NCI-H524 treated with DMSO at 0.1 percent for 48 hours (cell line): ENCODE measurements at regions not wholly inside any gene's neighbourhood (a gene's known extent, or its start where the extent isn't known, plus 50 kb on each side); places are given as distances from the start of the nearest gene placed in this dataset.
"Not testable (repeated sequence)": the region's sequence is repeated elsewhere in the genome, so short reads cannot be mapped to it uniquely, and the experiment has no call there.

Experiments
- DNase-seq: peaks from one replicate; lab custom pipeline; 2025; lab: John Stamatoyannopoulos, UW

- DNase-seq = no peak
These were observed 233.4 kb downstream of the SQOR start for GRCh38 chr15:45868109-45868691.

DNA sequence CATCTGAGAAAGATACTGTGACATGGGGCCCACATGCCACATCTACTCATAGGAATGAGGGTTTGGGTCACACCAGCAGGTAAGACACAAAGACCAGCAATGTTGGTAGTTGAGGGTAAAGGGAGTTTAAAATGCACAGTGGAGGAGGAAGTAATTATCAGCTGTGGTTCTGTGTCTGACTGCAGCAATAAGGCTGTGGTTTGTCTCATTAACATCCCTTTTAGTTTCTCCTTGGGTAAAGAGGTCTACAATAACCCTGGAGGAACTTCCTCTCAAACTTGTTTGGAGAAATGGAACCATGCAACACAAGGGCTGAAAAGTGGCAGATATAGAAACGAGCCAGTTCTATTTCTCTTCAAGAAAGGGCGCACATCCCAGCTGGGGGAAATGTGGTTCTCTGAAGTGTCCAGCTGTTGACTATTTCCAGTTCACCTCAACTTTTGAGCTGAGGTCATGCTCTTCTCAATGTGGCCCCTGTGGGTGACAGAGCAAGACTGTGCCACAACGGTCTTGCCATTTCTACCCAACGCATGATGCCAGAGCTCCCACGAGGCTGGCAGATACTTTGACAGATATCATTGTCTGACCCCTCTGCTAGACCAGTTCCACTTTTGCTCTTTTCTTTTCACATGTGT, 234.3 kb downstream of the SQOR start:
- no peak for DNase-seq

DNA sequence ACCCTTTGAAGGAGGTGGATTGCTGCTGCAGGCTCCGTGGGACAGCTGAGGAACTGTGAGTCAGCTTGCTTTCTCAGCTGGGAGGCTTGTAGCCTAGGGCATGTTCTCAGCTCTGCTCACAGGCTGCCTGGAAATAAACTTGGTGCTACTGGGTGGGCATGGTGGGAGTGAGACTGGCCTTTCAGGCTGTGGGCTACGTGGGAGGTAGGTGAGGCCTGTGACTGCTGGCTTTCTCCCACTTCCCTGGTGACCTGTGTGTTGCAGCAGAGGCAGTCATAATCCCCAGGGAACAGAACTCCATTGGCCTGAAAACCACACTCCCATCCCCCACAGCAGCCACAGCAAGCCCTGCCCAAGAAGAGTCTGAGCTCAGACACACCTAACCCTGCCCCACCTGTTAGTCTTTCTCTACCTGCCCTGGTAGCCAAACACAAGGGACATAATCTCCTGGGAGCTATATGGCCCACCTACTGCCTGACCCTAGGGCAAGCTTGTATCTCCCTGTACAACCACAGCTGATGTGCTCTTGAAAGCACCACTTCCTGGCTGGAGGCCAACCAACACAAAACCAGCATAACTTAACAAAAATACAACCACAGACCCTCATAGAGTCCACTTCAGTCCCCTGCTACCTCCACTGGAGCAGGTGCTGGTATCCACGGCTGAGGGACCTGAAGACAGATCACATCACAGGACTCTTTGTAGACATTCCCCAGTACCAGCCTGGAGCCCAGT, 236.5 kb downstream of the SQOR start:
- DNase-seq = no peak

DNA sequence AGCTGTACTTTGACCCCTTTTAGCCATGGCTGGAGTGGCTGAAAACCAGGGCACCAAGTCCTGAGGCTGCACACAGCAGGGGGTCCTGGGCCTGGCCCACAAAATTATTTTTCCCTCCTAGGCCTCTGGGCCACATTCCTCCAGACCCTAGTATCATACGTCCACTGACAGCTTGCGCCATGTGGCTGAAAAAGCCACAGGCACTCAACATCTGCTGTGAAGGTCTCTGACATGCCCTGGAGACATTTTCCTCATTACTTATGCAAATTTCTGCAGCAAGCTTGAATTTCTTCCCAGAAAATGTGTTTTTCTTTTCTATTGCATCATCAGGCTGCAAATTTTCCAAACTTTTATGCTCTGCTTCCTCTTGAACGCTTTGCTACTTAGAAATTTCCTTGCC, 239.0 kb downstream of the SQOR start:
- no peak for DNase-seq

DNA sequence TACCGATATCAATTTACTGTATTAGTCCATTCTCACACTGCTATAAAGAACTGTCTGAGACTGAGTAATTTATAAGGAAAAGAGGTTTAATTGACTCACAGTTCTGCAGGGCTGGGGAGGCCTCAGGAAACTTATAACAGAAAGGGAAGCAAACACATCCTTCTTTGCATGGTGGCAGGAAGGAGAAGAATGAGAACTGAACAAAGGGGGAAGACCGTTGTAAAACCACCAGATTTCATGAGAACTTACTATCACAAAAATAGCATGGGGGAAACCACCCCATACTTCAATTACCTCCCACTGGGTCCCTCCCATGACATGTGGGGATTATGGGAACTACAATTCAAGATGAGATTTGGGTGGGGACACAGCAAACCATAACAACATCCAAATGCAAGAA, 239.7 kb downstream of the SQOR start:
- not testable (repeated sequence) for DNase-seq

DNA sequence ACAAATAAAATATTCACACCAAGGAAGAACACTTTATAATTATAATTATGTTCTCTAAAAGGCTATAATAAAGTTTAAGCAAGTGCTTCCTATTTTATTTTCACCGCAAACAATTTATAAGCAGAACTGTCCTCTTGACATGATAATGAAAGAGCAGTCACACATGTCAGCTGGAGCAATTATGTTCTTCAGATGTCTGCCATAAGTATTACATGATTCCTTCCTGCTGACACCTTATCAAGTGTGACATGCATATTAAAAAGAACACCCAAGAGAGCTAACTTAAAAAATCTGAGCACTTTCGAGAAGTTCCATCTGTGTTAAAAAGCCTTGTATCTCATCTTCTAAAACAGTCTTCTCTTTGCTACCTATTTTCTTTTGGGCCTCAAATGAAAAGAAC, 249.5 kb downstream of the SQOR start:
- no peak for DNase-seq

GRCh38 chr15:45884755-45885445, 250.1 kb downstream of the SQOR start:
- no peak for DNase-seq

DNA sequence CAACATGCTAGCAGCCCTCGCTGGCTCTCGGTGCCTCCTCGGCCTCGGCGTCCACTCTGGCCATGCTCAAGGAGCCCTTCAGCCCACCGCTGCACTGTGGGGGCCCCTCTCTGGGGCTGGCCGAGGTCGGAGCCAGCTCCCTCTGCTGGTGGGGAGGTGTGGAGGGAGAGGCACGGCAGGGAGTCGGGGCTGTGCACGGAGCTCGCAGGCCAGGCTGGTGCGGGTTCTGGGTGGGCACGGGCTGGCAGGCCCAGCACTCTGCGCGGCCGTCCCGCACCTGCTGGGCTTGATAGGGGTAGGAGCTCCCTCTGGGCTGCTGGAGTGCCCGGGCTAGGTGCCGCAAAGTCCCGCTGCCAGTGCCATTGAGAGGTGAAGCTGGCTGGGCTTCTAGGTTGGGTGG, 251.0 kb downstream of the SQOR start:
- no peak for DNase-seq

DNA sequence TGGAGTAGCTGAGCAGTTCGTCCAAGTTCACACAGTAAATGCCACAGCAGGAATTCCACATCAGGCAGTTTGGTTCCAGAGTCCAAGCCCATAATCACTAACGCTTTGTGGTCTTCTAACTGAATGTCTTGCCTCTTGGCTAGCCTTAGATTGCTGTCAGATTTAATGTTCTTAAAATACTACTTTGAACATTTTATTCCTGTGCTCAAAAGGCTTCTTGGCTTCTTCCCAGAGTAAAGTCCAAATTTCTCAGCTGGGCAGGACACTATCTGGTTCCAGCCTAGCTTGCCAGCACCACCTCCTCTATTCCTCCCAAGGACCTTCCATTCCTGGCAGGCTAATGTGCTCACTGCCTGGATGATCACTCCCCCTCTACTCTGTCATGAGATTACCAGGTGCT, 256.9 kb downstream of the SQOR start:
- no peak for DNase-seq

DNA sequence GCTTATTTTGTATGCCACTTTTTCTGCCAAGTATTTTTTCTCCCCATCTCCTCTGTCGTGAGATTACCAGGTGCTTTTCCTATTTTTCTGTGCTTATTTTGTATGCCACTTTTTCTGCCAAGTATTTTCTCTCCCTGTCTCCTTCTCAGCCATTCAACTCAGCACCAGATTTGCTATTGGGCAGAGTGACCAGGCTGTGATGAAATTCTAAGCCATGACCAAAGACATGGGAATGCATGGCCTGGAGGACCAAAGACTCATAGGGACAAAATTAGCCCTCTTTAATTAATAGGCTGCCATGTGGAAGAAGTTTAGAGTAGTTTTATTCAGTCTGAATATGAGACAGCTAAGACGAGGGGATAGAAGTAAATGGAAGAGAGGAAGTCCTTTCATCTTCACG, 257.4 kb downstream of the SQOR start:
- DNase-seq = no peak

DNA sequence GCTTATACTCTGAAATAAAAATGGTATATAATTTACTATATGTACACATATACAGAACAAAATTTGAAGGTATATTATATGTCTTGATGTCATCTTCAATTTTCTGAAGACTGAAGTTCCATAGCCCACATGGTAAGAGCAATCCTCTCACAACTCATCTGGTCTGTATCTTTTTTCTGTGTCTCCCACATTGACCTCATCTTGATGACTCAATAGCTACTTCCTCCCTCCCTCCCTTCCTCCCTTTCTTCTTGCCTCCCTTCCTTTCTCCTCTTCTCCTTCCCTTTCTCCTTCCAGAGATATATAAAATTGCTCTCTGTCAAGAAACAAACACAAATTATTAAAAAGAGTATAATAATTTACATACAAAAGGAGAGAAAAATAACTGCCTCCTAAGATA, 268.5 kb downstream of the SQOR start:
- no peak for DNase-seq

GRCh38 chr15:45904019-45904418, 269.2 kb downstream of the SQOR start:
- no peak for DNase-seq

- no peak for DNase-seq
These were observed 271.4 kb downstream of the SQOR start for GRCh38 chr15:45906230-45906629.

DNA sequence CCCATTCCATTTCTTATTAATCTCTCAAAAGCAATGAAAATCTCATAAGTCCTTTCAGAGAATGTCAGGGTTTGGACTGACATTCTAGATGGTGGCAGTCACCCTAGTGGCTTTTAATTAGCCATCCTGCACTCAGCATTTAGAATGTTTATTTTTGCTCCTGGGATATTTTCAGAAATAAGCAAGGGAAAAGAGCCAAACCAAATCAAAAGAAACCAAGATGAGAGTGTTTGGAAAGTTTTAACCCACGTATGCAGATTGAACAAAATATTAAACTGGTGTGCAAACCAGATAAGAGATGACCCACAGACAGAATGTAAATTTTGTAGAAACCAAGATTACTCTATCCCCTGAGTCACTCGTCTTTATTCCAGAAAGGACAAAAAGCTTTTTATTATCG, 275.8 kb downstream of the SQOR start:
- DNase-seq = no peak

DNA sequence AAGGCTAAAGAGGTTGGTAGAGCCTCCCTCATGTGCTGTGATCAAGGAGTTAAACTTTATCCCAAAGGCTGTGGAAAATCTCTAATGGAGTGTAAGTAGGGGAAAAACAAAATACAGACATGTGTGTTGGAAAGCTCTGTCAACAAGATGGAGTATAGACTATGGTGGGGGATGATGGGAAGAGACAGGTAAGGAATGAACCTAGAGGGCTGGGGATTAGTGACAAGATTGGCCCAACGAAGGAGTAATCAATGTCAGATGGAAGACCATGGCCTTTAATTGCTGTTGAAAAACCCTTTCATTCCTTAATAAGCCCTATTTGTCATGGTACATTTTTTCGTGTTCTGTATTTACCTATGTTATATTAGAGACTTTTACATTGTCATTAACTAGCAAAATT, 278.6 kb downstream of the SQOR start:
- no peak for DNase-seq

DNA sequence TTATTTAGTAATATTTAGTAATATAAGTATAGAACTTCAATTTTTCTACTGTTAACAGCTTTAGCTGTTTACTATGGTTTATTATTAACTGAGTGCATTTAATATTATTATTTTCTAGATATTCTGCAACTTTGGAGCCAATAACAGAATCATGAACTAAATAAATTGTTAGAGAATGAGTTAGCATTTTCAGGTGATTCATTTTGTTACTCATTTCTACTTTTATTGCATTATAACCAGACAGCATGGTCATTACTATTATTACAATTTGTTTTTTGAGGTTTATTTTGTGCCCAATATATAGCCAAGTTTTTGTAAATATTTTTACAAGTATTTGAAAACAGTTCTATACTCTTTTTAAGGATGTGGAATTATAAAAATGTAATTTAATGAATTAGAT, 279.6 kb downstream of the SQOR start:
- DNase-seq = no peak

GRCh38 chr15:45918839-45919238, 284.0 kb downstream of the SQOR start:
- DNase-seq = no peak

DNA sequence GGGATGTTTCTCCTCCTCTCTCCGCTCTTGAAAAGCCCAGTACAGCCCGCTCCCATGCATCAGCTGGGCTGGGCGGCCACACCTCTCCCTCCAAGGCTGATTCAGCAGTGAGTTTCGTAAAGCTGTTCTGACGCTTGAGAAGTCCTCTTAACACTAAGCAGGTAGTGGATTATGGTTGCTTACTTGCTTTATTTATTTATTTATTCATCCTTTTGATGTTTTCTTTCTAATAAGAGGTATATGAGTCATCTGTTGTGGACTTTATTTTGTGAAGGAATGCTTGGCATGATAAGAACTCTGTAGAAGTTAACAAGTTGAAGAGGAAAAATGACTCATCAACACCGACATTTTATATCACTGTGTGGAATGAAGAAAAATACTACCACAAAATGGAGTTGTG, 285.0 kb downstream of the SQOR start:
- DNase-seq = no peak

GRCh38 chr15:45921376-45921775, 286.5 kb downstream of the SQOR start:
- DNase-seq = no peak

- DNase-seq = no peak
These were observed 287.1 kb downstream of the SQOR start for GRCh38 chr15:45921978-45922377.

- no peak for DNase-seq
These were observed 306.5 kb downstream of the SQOR start for GRCh38 chr15:45941367-45941766.

DNA sequence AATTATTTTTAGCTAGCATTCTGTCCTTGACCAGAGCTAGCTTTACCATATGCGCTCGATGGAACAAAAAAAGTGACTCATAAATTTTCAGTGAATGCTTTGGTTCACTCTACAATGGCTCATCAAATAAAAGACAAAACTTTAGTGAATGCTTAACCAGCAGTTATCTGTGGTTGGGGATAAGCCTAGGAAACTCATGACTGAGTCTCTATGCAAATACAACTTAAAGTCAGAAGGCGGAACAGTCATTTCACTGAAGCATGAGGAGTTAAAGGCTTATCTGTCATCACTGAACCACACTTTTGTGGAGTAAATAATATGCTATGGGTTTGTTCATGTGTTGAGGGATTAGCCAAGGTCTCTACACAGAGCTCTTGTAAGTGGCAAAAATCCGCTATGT, 308.4 kb downstream of the SQOR start:
- no peak for DNase-seq

DNA sequence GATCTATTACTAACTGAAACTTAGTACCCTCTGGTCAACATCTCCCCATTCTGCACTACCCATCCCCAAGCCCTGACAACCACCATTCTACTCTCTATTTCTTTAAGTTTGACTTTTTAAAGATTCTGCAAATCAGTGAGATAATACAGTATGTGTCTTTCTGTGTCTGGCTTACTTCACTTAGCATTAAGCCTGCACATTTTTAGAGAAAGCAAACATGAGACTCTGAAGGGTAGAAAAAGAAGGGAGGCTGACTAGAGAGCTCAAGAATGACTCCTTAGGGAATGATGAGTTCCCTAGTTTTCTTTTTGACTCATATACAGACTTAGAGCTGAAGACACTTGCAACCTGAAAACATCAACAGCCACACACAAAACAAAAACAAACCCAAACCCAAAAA, 311.3 kb downstream of the SQOR start:
- no peak for DNase-seq
